SJSA1 (cell line): ENCODE measurements at regions not wholly inside any gene's neighbourhood (a gene's known extent, or its start where the extent isn't known, plus 50 kb on each side); places are given as distances from the start of the nearest gene placed in this dataset.
"Not testable (repeated sequence)": the region's sequence is repeated elsewhere in the genome, so short reads cannot be mapped to it uniquely, and the experiment has no call there.

Experiments used
- DNase-seq, 2 experiments: peaks; one replicate each; pipeline ENCODE4 v3.0.0-alpha.2; 2015 to 2020; ENCODE audit warnings: low spot score in 2 of 2, low read depth in 1 of 2
- H3K27ac ChIP-seq: fragments of 250-450 bp; sonication (Bioruptor Pico); 2 replicates; pipeline ENCODE4 v1.5.1; 2020; ENCODE audit warnings: mild to moderate bottlenecking, moderate library complexity
- H3K27me3 ChIP-seq: fragments of 250-450 bp; sonication (Bioruptor Pico); replicated peaks from 2 replicates; pipeline ENCODE4 v1.5.1; 2020; ENCODE audit warnings: mild to moderate bottlenecking, moderate library complexity
- H3K36me3 ChIP-seq: fragments of 250-450 bp; sonication (Bioruptor Pico); 2 replicates; pipeline ENCODE4 v1.5.1; 2020; ENCODE audit warnings: mild to moderate bottlenecking
- H3K4me1 ChIP-seq: fragments of 250-450 bp; sonication (Bioruptor Pico); replicated peaks from 2 replicates; pipeline ENCODE4 v1.6.1; 2021; ENCODE audit warnings: mild to moderate bottlenecking
- H3K4me3 ChIP-seq: fragments of 250-450 bp; sonication (Bioruptor Pico); 2 replicates; pipeline ENCODE4 v1.5.1; 2020; ENCODE audit warnings: mild to moderate bottlenecking
- H3K9me3 ChIP-seq: fragments of 250-450 bp; sonication (Bioruptor Pico); replicated peaks from 2 replicates; pipeline ENCODE4 v1.5.1; 2020; ENCODE audit warnings: mild to moderate bottlenecking

DNA sequence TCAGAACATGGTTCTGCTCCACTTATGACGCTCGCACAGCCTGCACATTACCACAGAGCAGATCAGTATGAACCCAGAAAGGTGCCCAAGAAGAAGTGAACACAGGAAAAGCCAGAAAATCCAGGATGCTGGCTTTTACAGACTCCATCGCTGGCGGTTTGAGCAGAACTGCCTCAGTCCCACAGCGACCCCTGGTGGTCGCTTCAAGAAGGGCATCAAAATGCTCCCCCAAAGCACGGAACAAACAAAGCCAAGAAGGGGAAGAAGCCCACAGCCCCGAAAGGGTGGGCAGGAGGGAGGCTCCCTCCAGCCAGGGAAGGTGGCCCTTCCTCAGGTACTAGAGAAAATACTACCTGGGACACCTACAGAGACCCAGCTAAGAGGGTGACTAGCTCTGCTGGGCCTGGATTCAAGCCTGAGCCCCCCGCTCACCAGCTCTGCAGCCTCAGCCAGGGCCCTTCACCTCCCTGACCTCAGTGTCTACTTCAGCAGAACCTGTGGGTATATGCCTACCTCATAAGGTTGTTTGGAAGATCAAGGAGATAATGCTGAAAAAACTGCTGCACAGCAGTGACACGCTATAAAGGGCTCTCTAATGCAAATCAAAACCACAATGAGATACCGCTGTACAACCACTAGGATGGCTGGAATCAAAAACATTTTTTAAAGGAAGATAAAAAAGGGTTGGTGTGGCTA lies 98.1 kb downstream of the NCOR2 start:
- Histone ChIP-seq H3K4me3 (no peak overlapping the region), H3K4me1 (peaks cover 9% of the 10 kb centered on the region), H3K27ac (no peak overlapping the region), H3K9me3 (peaks cover 19% of the 10 kb centered on the region), H3K27me3 (no peaks in the 10 kb centered on the region), H3K36me3 (peaks cover 78% of the 10 kb centered on the region)
- no peak for DNase-seq

DNA sequence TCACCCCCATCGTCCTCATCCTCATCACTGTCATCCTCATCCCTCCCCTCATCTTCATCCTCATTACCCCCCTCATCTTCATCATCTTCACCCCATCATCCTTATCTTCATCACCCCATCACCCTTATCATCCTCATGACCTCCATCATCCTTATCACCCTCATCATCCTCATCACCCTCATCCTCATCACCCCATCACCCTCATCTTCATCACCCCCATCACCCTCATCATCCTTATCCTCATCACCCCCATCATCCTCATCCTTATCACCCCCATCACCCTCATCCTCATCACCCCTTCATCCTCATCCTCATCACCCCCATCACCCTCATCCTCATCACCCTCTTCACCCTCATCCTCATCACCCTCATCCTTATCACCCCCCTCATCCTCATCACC lies 99.9 kb downstream of the NCOR2 start:
- DNase-seq, H3K27ac ChIP-seq, H3K4me1 ChIP-seq, H3K27me3 ChIP-seq, H3K9me3 ChIP-seq, H3K4me3 ChIP-seq: not testable (repeated sequence)
- peaks cover 78% of the 10 kb centered on the region for H3K36me3 ChIP-seq

DNA sequence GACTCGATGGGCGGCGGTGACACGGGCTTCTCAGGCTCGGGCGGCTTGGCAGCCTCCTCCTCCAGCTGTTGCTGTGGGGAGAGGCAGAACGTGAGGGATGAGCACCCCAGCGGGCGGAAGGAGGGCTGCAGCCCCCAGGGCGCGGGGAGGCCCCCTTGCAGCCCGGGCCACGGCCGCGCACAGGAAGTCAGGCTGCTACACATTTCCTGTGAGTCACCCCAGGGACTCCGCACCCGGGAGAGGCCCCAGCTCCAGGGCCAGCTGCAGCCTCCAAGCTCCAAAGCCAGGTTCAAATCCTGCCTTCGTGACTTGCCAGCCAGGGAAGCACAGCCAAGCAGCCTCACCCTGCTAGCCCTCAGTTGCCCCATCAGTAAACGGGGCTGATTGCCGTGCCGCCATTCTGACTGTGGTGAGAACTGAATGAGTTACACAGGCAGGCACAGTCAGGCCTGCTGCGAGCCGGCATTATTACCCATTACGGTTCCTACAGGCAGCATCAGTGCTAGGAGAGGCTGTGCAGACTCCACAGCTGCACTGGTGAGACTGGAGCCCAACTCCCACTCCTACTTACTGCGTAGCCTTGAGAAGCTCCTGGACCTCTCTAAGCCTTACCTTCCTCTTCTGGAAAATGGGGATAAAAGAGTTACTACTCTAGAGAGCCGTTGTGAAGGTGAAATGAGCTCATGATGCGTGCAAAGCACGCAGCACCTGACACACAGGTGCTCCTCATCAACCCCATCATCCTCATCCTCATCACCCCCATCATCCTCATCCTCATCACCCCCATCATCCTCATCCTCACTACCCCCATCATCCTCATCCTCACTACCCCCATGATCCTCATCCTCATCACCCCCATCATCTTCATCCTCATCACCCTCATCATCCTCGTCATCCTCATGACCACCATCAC lies 100.9 kb downstream of the NCOR2 start:
- H3K27ac ChIP-seq: no peak overlapping the region
- peaks cover 78% of the 10 kb centered on the region for H3K36me3 ChIP-seq
- no peak overlapping the region for H3K4me3 ChIP-seq
- no peak for DNase-seq
- H3K4me1 ChIP-seq: peaks cover 9% of the 10 kb centered on the region
- H3K9me3 ChIP-seq: peaks cover 7% of the 10 kb centered on the region
- no peaks in the 10 kb centered on the region for H3K27me3 ChIP-seq

DNA sequence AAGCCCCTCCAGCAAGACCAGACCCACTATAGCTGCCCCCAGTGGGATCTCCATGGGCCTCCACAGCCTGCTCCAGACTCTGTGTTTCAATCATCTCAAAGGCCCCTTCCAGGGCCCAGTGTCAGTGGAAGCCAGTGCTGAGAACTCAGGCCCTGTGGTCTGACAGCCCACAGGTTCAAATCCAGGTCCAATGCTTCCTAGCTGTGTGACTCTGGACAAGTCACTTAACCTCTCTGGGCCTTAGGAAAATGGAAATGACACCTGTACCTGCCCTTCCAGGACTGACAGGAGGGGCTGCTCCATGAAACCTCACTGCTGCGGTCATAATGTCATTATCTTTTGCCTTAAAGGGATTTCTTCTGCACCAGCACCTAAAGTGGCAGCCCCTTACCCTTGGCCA lies 101.9 kb downstream of the NCOR2 start:
- H3K4me3 ChIP-seq: no peak overlapping the region
- H3K9me3 ChIP-seq: peaks cover 7% of the 10 kb centered on the region
- peaks cover 78% of the 10 kb centered on the region for H3K36me3 ChIP-seq
- no peak for DNase-seq
- H3K27ac ChIP-seq: no peak overlapping the region
- H3K4me1 ChIP-seq: peaks cover 9% of the 10 kb centered on the region
- no peaks in the 10 kb centered on the region for H3K27me3 ChIP-seq

DNA sequence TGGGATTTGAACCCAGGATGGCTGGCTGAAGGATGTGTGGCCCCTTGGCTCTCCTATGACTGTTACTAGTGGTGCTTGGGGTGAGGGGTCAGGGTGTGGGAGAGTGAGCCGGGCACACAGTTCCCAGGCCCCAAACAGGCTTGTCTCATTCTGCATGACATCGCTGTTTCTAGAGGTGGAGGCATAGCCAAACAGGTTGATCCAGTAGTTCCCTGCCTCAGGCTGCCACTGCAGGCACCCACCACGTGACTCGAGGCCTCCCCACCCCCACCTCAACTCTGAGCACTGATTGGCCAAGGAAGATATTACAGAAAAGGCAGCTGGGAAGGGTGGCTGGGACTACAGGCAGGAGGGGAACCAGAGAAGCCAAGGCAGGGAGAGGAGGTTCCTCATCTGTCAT lies 102.6 kb downstream of the NCOR2 start:
- DNase-seq: no peak
- Histone ChIP-seq H3K36me3 (peaks cover 78% of the 10 kb centered on the region), H3K27ac (no peak overlapping the region)

DNA sequence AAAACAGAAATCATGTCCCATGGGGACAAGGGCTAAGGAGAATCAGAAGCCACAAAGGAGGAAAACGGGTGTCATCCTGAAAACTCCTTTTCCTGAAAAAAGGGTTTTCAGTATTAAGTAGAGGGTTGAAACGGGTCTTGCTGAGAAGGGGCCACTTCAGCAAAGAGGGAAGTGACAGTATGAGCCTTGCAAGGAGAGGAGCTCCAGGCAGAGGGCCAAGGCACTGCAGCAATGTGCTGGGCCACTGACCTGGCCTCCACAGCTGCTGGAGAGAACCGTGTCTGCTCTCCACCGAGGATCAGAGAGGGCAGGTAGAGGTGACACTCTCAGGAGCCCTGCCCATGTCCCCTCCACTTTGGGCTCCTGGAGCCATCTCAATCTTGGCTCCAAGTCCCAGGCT lies 103.3 kb downstream of the NCOR2 start:
- H3K9me3 ChIP-seq: peaks cover 2% of the 10 kb centered on the region
- peaks cover 78% of the 10 kb centered on the region for H3K36me3 ChIP-seq
- H3K4me3 ChIP-seq: no peak overlapping the region
- no peaks in the 10 kb centered on the region for H3K27me3 ChIP-seq
- no peak for DNase-seq
- H3K4me1 ChIP-seq: peaks cover 9% of the 10 kb centered on the region
- H3K27ac ChIP-seq: no peak overlapping the region

More for the DNA sequence above, 102.6 kb downstream of the NCOR2 start:
- Histone ChIP-seq H3K4me1 (peaks cover 9% of the 10 kb centered on the region), H3K4me3 (no peak overlapping the region), H3K9me3 (peaks cover 7% of the 10 kb centered on the region), H3K27me3 (no peaks in the 10 kb centered on the region)

DNA sequence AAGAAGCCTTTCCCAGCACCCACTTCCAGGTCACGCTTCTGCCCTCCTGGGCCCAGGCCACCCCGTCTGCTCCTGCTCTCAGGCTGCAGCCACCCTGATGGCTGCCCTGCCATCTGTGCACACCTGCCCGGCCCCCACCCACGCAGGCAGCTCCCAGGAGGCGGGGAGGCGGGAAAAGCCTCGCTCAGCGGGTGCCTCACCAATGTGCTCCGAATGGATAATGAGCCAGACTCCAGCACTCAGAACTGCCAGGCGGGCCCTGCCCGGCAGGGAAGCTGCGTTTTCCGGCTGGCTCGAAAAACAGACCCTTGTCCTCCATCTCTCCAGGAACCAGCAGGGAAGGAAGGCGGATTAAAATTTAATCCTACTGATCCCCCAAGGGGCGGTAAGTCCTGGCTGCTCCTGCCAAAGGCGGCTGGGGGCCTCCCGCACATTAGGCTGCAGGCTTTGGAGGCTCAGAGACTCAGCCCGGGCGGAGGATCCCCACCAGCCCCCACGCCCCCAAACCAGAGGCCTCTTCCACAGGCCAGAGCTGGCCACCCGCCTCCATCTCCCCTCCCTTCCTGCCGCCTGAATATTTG lies 104.0 kb downstream of the NCOR2 start:
- H3K36me3 ChIP-seq: peaks cover 81% of the 10 kb centered on the region
- DNase-seq: no peak
- H3K9me3 ChIP-seq: no peaks in the 10 kb centered on the region; the same call in 1 of the 2 replicates
- H3K4me1 ChIP-seq: peaks cover 9% of the 10 kb centered on the region
- H3K27me3 ChIP-seq: no peaks in the 10 kb centered on the region
- H3K4me3 ChIP-seq: no peak overlapping the region
- no peak overlapping the region for H3K27ac ChIP-seq

DNA sequence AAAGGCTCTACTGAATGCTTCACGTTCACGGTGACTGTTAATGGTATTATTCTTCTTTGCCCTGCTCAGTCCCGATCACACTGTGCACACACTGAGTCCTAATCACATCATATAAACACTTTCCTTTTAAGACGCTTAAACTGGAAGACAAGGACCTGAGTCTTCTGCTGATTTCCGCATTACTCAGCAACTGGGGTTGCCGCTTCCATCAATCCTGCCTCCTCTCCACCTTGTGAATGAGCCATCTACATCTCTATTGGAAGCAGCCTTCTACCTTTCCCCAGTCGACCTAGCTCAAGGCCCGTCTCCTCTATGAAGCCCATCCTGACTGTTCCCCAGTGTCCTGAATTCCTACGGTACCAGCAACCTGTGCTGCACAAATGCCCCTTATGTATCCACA lies 104.7 kb downstream of the NCOR2 start:
- no peak for DNase-seq
- Histone ChIP-seq H3K4me1 (peaks cover 9% of the 10 kb centered on the region), H3K27me3 (no peaks in the 10 kb centered on the region), H3K27ac (no peak overlapping the region), H3K9me3 (no peaks in the 10 kb centered on the region; the same call in 1 of the 2 replicates), H3K36me3 (peaks cover 86% of the 10 kb centered on the region), H3K4me3 (no peak overlapping the region)

DNA sequence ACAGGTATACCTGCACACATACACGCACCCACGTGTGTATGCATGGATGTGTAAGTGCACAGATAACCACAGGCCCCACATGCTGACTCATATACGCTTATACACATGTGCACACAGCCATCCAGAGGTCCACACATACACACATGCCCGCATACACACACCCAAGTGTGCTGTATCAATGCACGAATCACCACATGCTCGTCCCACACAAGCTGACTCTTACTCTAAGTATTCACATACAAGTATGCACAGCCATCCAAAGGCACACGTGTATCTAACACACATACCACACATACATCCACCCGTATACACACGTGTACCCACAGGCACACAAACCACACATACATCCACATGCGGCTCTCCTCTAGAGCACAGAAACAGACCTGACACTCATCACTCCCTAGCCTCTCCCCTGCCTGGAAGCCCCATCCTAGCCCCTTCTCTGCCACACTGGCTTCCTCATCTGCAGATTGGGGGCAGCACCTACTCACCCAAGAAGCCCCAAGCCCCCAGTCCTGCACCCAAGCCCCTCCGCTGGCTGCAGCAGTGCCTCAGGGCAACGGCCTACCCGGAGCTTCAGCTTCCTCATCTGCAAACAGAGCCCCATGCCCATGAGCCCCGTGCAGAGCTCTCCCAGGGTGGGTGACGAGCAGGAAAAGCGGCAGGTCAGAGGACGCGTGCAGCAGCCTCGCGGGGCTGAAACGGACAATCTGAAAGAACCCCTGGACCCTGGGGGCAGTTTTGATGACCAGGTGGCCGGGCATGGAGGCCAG lies 105.4 kb downstream of the NCOR2 start:
- Histone ChIP-seq H3K27me3 (no peaks in the 10 kb centered on the region), H3K27ac (no peak overlapping the region), H3K4me1 (peaks cover 9% of the 10 kb centered on the region), H3K36me3 (peaks cover 86% of the 10 kb centered on the region), H3K4me3 (no peak overlapping the region), H3K9me3 (no peaks in the 10 kb centered on the region; the same call in 1 of the 2 replicates)
- no peak for DNase-seq

DNA sequence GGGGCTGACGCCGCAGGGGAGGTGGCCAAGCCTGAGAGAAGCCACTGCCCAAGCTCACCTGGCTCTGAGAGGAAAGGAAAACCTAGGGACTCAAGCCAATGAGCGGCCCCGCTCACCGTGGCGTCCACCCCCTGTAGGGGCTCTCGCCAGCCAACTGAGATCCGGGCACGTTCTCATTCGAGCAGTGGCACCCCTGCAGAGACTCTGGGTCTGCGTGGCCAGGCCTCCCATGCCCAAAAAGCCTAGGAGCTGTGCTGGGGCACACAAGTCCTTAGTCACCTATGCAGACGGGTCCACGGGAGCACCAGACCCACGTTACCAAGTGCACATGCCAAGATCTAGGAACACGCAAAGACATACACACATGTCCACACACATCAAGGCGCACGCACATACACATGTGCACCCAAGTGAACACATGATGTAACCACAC lies 106.2 kb downstream of the NCOR2 start:
- H3K36me3 ChIP-seq: peaks cover 84% of the 10 kb centered on the region

DNA sequence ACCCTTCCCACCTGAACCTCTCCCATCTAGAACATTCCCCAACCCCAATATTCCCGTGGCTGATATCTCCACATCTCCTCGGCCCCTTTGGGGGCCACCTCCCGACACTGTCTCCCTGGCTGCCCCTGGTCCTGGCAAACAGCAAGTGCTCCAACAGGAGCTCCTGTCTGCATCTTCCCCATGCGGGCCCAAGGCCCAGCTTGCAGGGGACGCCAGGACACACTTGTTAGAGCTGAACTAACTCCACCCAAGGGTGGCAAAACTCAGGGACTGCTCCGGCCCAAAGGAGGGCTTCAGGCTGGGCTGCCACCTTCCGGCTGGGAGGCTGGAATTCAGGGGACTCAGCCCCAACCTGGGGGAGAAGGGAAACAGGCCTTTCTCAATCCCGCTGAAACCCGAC lies 106.6 kb downstream of the NCOR2 start:
- DNase-seq: no peak
- Histone ChIP-seq H3K4me1 (peaks cover under 1% of the 10 kb centered on the region; the same call in 1 of the 2 replicates), H3K36me3 (peaks cover 84% of the 10 kb centered on the region), H3K27ac (no peak overlapping the region), H3K4me3 (no peak overlapping the region), H3K9me3 (no peaks in the 10 kb centered on the region; the same call in 1 of the 2 replicates), H3K27me3 (no peaks in the 10 kb centered on the region)

More for the DNA sequence above, 106.2 kb downstream of the NCOR2 start:
- no peaks in the 10 kb centered on the region; the same call in 1 of the 2 replicates for H3K9me3 ChIP-seq
- no peak overlapping the region for H3K27ac ChIP-seq
- H3K4me1 ChIP-seq: peaks cover 4% of the 10 kb centered on the region
- H3K27me3 ChIP-seq: no peaks in the 10 kb centered on the region
- H3K4me3 ChIP-seq: no peak overlapping the region
- no peak for DNase-seq

DNA sequence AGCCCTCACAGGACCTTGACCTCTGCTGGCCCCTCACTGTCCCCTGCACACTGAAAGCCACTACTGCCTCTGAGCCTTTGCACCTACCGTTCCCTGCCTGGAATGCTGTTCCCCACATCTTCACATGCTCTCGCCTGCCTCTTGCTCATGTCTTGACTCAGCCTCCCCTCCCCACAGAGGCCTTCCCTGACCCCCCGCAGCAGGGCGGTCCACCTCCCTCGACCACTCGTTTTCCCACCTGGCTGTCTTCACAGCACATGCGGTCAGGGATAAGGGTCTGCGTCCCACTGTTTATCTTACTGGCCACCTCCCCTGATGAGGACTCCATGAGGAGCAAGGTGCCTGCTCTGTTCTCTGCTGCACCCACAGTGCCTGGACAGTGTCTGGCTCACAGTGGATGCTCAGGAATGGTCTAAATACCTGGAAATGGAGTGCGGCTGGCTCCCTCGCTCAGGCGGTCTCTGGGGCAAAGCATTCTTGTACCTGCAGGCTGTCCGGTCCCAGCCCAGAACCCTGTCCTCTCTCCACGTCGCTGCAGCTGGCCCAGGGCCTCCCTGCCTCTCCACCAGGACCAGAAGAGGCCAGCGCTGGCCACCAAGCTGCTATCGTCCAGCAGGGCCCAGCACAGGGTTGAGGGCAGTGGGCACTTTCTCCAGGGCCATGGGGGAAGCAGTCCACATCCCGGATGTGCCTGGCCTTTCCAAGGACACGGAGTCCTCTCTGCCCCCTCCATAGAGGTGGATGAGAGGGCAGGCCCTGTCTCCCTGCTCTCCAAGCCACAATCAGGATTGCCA lies 107.4 kb downstream of the NCOR2 start:
- no peak overlapping the region for H3K27ac ChIP-seq
- no peak overlapping the region for H3K4me3 ChIP-seq
- H3K9me3 ChIP-seq: no peaks in the 10 kb centered on the region; the same call in 1 of the 2 replicates
- peaks cover 8% of the 10 kb centered on the region for H3K4me1 ChIP-seq
- no peak for DNase-seq
- H3K36me3 ChIP-seq: peaks cover 84% of the 10 kb centered on the region
- H3K27me3 ChIP-seq: no peaks in the 10 kb centered on the region
